ENCODE measurements at regions not wholly inside any gene's neighbourhood (a gene's known extent, or its start where the extent isn't known, plus 50 kb on each side); places are given as distances from the start of the nearest gene placed in this dataset.

DNA sequence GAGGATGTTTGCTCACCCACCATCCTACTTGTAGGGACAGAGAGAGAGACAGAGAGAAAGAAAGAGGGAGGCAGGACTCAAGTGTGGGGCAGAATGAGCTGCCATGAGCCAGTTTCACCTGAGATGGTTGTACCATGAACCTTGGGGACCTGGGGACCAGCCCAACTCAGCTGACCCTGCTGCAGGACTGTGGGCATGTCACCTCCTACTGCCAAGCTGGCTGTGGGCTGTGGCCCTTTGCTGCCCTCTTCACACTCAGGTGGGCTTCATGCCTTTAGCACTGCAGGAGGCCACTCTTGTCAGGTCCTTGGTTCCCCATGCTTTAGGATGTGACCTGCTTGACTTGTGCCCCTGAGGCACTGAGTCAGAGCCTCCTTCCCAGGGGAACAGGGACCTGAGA lies 108.2 kb upstream of the PCBD1 start:
- H3K4me3 ChIP-seq (ENCODE audit: low read depth, low read length), result no peak overlapping the region
- no peak for DNase-seq (ENCODE audit: low read depth)
- TF ChIP-seq, protein P1, sequence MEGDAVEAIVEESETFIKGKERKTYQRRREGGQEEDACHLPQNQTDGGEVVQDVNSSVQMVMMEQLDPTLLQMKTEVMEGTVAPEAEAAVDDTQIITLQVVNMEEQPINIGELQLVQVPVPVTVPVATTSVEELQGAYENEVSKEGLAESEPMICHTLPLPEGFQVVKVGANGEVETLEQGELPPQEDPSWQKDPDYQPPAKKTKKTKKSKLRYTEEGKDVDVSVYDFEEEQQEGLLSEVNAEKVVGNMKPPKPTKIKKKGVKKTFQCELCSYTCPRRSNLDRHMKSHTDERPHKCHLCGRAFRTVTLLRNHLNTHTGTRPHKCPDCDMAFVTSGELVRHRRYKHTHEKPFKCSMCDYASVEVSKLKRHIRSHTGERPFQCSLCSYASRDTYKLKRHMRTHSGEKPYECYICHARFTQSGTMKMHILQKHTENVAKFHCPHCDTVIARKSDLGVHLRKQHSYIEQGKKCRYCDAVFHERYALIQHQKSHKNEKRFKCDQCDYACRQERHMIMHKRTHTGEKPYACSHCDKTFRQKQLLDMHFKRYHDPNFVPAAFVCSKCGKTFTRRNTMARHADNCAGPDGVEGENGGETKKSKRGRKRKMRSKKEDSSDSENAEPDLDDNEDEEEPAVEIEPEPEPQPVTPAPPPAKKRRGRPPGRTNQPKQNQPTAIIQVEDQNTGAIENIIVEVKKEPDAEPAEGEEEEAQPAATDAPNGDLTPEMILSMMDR (IDR thresholded peaks at IDR 0.05; ENCODE audit: insufficient read depth, low read depth, low read length), result no peak

DNA sequence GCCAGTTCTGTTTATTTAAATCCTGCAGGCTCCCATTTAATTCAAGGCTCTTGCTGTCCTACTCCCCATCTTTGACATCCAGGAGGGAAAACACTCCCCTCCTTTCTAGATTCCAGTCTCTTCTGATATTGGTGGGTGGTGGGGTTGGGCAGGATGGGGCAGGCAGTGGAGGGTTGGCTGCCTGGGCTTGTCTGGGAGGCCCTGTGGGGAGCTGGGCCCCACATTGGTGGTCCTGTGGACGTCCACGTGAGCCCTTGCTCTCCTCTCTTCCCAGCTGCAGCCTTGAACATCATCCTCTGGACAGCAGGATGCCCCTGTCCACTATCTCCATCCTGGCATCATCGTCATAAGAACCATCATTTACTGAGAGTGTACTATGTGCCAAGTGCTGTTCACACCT lies 108.9 kb upstream of the PCBD1 start:
- TF ChIP-seq, protein P1 (IDR thresholded peaks at IDR 0.05; ENCODE audit: insufficient read depth, low read depth, low read length), result no peak
- no peak for DNase-seq (ENCODE audit: low read depth)
- no peak overlapping the region for H3K4me3 ChIP-seq (ENCODE audit: low read depth, low read length)

DNA sequence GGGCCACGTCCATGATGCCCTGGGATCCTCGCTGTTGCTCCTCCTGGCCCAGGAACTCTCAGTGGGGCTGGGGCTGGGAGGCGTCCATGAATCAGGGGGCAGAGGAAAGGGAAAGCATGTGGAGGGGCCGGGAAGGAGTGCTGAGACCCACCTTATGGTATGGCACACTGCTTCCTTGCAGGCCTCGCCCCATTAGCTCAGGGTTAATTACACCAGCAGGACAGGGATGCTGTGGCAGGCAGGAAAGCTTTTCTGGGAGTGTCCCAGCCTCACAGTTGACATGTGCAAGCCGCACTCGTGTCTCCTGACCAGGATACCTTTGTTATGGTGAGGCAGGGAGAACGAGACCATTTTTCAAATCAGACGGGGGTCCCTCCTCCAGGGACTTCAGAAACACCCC lies 109.7 kb upstream of the PCBD1 start:
- no peak for DNase-seq (ENCODE audit: low read depth)
- H3K4me3 ChIP-seq (ENCODE audit: low read depth, low read length), result no peak overlapping the region
- TF ChIP-seq, protein P1 (IDR thresholded peaks at IDR 0.05; ENCODE audit: insufficient read depth, low read depth, low read length), result no peak

DNA sequence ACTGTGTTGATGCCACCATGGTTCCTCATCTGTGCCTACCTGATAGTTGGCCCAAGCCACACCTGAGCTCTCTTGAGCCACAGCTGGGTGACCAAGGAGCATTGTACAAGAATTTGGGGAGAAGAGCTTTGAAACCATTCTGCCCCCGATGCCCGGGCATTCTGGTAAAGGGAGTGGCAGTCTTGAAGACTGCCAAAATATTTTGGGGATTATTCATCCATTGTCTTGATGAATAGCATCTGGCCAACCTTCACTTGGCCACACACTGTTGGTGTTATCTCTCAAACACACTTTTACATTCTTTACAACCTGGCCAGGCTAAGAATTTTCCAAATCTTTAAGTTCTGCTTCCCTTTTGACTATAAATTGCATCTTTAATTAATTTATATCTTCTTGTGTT lies 113.1 kb upstream of the PCBD1 start:
- H3K4me3 ChIP-seq (ENCODE audit: low read depth, low read length), result no peak overlapping the region
- TF ChIP-seq, protein P1 (IDR thresholded peaks at IDR 0.05; ENCODE audit: insufficient read depth, low read depth, low read length), result no peak
- DNase-seq (ENCODE audit: low read depth), result no peak

DNA sequence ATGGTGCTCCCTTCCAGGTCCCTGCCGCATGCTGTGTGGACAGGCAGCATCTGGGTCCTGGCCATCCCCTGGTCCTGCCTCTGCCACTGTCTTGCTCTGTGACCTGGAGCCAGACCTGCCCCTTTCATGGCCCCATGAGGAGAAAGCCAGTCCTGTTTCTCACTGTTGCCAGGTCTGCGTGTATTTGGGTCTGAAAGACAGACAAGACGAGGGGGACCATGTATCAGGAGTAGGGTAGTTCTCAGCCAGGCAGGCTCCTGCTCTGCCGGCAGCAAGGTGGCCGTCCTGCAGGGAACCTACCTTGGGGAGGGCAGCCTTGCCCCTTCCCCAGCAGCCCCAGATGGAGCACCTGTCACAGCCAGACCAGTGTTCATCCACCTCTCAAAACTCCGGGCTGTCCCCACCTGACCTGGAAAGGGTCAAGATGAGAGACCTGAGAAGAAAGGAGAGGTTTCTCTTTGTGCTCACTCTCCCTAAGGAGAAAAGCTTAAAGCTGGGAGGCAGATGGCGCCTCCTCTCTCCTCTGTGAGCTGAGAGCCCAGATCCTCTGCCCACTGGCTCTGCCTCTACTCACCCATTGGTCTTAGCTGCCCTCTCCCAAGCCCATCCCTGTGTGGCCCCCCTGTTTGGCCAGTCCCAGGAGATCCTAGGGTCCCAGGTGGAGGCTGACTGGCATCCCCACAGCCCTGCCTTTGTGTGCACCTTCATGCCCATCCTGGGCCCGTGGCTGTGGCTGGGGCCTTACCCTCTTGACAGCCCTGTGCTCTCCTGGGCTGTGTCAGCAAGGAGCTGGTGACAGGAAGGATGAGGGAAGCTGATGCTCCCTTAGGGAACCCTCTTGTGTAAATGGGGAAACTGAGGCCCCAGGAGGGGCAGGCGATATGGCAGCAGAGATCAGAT lies 116.1 kb upstream of the PCBD1 start:
- H3K4me3 ChIP-seq (ENCODE audit: low read depth, low read length), result no peak overlapping the region
- TF ChIP-seq, protein P1 (IDR thresholded peaks at IDR 0.05; ENCODE audit: insufficient read depth, low read depth, low read length), result no peak
- no peak for DNase-seq (ENCODE audit: low read depth)

DNA sequence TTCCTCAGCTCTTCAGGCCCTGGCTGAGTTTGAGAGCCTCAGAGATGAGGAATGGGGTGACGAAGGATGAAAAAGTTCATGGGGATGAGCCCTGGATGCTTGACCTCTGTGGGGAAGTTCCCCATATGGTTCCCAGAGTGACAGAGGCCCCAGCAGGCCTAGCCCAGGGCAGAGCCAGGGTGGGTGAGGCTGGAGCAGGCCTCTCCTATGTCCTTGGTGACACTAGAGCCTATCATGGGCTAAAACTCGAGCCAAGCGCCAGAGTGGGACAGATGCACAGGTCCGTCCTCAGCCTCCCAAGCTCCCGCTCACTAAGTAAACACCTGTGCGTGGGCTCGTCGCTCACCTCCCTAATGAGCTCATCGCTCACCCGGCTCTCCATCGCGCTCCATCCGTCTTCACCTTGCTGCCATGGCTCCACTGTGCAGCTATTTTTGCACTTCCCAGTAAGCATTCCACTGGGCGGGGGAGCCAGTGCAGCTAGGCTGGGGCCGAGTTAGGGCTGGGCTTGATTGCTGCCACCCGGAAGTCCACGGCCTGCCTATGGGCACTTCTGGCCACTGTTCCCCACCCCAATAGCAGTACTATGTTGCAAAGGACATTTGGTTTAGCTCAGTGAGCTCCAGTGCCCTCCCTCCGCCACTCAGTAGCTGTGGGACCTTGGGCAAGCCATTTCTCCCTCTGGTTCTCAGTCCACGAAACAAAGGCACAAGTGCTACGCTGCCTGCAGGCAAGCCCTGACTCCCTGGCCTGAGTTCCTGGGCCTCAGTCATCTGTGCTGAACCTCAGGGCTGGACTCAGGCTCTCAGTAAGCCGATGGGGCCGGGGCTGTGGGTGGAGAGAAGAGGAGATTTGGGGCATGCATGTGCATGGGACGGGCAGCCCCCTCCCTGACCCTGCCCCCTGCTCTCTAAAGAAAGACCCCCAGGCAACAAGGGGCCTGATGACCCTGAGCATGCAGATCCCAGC lies 117.3 kb upstream of the PCBD1 start:
- no peak overlapping the region for H3K4me3 ChIP-seq (ENCODE audit: low read depth, low read length)
- DNase-seq (ENCODE audit: low read depth), result no peak
- TF ChIP-seq, protein P1 (IDR thresholded peaks at IDR 0.05; ENCODE audit: insufficient read depth, low read depth, low read length), result no peak

Data from fibroblast of villous mesenchyme (primary cell).